ENCODE measurements at regions not wholly inside any gene's neighbourhood (a gene's known extent, or its start where the extent isn't known, plus 50 kb on each side); places are given as distances from the start of the nearest gene placed in this dataset.
"Not testable (repeated sequence)": the region's sequence is repeated elsewhere in the genome, so short reads cannot be mapped to it uniquely, and the experiment has no call there.

DNA sequence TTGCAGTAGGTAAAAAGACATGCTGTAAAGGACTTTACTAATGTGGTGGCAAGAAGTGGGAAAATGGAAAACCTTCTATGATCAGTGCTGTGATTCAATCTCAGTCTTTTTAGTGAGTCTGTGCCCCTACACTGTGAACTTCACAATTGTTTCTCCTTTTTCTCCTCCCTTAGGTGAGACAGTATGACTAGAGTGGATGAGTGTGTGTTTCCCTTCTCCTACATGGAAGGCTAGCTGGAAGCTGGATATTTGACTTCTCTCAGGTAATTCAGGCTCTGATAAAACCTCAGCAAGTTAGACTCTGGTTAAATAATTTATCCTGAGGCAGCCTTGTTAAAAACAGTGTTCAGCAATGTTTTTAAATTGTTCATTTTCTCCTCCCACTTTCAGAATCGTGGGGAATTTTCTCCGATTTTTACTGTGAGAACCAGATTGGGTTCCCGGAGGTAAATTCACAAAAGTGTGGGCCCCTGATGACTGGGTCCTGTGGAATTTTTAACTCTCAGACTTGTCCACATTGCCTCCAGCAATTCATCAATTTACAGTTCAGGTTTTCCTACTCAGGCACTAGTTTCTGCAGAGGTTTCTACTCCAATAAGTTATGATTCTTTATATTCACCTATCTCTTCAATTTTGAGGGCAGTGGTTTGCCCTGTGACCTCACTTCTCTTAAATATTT is 149.1 kb upstream of the PIK3R1 start:
- no peak for TF ChIP-seq CTCF (conservative IDR thresholded peaks at IDR 0.05)
- no peak overlapping the region for H2AFZ ChIP-seq (ENCODE audit: low read length)

GRCh38 chr5:68065321-68065720 is 150.2 kb upstream of the PIK3R1 start:
- not testable (repeated sequence) for H3K79me1 ChIP-seq (ENCODE audit: insufficient read depth, low read depth, low read length, poor library complexity, severe bottlenecking); H3K56ac ChIP-seq (ENCODE audit: insufficient read length, low read depth, low read length); H2BK120ac ChIP-seq (ENCODE audit: low read depth, low read length, poor library complexity, severe bottlenecking); H3K9ac ChIP-seq (ENCODE audit: extremely low read depth, insufficient read length, low read length); H2BK15ac ChIP-seq (ENCODE audit: low read depth, low read length); H3K27ac Mint-ChIP-seq; H3K9me3 ChIP-seq (ENCODE audit: control insufficient read depth, low read depth, low read length); H2BK5ac ChIP-seq (ENCODE audit: insufficient read length, low read length); DNase-seq; H3K4me1 ChIP-seq (ENCODE audit: insufficient read depth, low read length); H3K27me3 Mint-ChIP-seq (ENCODE audit: low read depth); H3T11ph ChIP-seq (ENCODE audit: low read length); H3K18ac ChIP-seq (ENCODE audit: insufficient read length, low read depth, low read length); H4K91ac ChIP-seq (ENCODE audit: insufficient read length, low read depth, low read length); H3K4ac ChIP-seq (ENCODE audit: low read depth, low read length); H3K23ac ChIP-seq (ENCODE audit: insufficient read length, low read depth, low read length); H2AFZ ChIP-seq (ENCODE audit: low read length); H4K5ac ChIP-seq (ENCODE audit: insufficient read length, low read depth, low read length); H2AK5ac ChIP-seq (ENCODE audit: insufficient read length, low read length); H4K20me1 ChIP-seq (ENCODE audit: control insufficient read depth, insufficient read depth, insufficient read length); H4K8ac ChIP-seq (replicated peaks; ENCODE audit: insufficient read length, low read depth, low read length); H3K4me2 ChIP-seq (ENCODE audit: insufficient read depth, insufficient read length, low read length); H3K27me3 ChIP-seq (ENCODE audit: insufficient read depth, low read length); H2BK12ac ChIP-seq (ENCODE audit: insufficient read length, low read depth, low read length); H3K4me1 Mint-ChIP-seq; H3K14ac ChIP-seq (ENCODE audit: insufficient read depth, low read length); H2BK20ac ChIP-seq (ENCODE audit: low read depth, low read length, poor library complexity, severe bottlenecking); H3K23me2 ChIP-seq (ENCODE audit: insufficient read length, low read depth, low read length, poor library complexity, severe bottlenecking); H3K4me3 Mint-ChIP-seq; H3K79me2 ChIP-seq (ENCODE audit: insufficient read depth, low read length); H3K27ac ChIP-seq (ENCODE audit: insufficient read length, low read depth, low read length)
- no CpG with 5 or more reads among the region's 3 CpGs for WGBS (ENCODE audit: extremely low coverage, insufficient read length, low lambda C conversion rate)
- H3K36me3 Mint-ChIP-seq (ENCODE audit: insufficient read depth in 1 of 3, low read depth in 3 of 3), result peaks cover 0 to 15% (median 2%) of the 10 kb centered on the region in 3 experiments; a peak in 5 of 7 replicates
- peaks cover 24 to 25% of the 10 kb centered on the region in 2 experiments for H3K9me3 Mint-ChIP-seq

More for the DNA sequence above, 149.1 kb upstream of the PIK3R1 start:
- Histone ChIP-seq H2BK15ac (ENCODE audit: low read depth, low read length) (no peak overlapping the region), H3T11ph (ENCODE audit: low read length) (no peak overlapping the region), H3K14ac (ENCODE audit: insufficient read depth, low read length) (no peak overlapping the region), H4K91ac (ENCODE audit: insufficient read length, low read depth, low read length) (no peak overlapping the region), H2BK12ac (ENCODE audit: insufficient read length, low read depth, low read length) (no peak overlapping the region), H3K4ac (ENCODE audit: low read depth, low read length) (no peak overlapping the region), H3K4me2 (ENCODE audit: insufficient read depth, insufficient read length, low read length) (no peak overlapping the region), H3K23me2 (ENCODE audit: insufficient read length, low read depth, low read length, poor library complexity, severe bottlenecking) (no peaks in the 10 kb centered on the region), H3K56ac (ENCODE audit: insufficient read length, low read depth, low read length) (no peak overlapping the region), H3K79me2 (ENCODE audit: insufficient read depth, low read length) (no peaks in the 10 kb centered on the region), H2AK5ac (ENCODE audit: insufficient read length, low read length) (no peak overlapping the region), H3K27me3 (ENCODE audit: insufficient read depth, low read length) (no peaks in the 10 kb centered on the region), H3K27ac (ENCODE audit: insufficient read length, low read depth, low read length) (no peak overlapping the region), H2BK20ac (ENCODE audit: low read depth, low read length, poor library complexity, severe bottlenecking) (no peak overlapping the region), H3K18ac (ENCODE audit: insufficient read length, low read depth, low read length) (no peak overlapping the region), H4K5ac (ENCODE audit: insufficient read length, low read depth, low read length) (no peak overlapping the region), H4K8ac (replicated peaks; ENCODE audit: insufficient read length, low read depth, low read length) (no peak overlapping the region), H3K9ac (ENCODE audit: extremely low read depth, insufficient read length, low read length) (no peak overlapping the region), H3K79me1 (ENCODE audit: insufficient read depth, low read depth, low read length, poor library complexity, severe bottlenecking) (no peaks in the 10 kb centered on the region), H2BK5ac (ENCODE audit: insufficient read length, low read length) (no peak overlapping the region), H3K23ac (ENCODE audit: insufficient read length, low read depth, low read length) (no peak overlapping the region), H3K4me1 (ENCODE audit: insufficient read depth, low read length) (no peaks in the 10 kb centered on the region), H3K9me3 (ENCODE audit: control insufficient read depth, low read depth, low read length) (no peaks in the 10 kb centered on the region), H2BK120ac (ENCODE audit: low read depth, low read length, poor library complexity, severe bottlenecking) (no peak overlapping the region), H4K20me1 (ENCODE audit: control insufficient read depth, insufficient read depth, insufficient read length) (no peaks in the 10 kb centered on the region)
- Mint-ChIP-seq H3K9me3 (peaks cover 20% of the 10 kb centered on the region in 2 experiments), H3K36me3 (ENCODE audit: insufficient read depth in 1 of 3, low read depth in 3 of 3) (peaks cover 0 to 11% (median 2%) of the 10 kb centered on the region in 3 experiments; a peak in 4 of 7 replicates), H3K27ac (no peak overlapping the region), H3K4me1 (no peaks in the 10 kb centered on the region), H3K27me3 (ENCODE audit: low read depth) (no peaks in the 10 kb centered on the region), H3K4me3 (no peak overlapping the region)
- no peak for DNase-seq
- no CpG with 5 or more reads among the region's 3 CpGs for WGBS (ENCODE audit: extremely low coverage, insufficient read length, low lambda C conversion rate)
